ENCODE measurements at regions not wholly inside any gene's neighbourhood (a gene's known extent, or its start where the extent isn't known, plus 50 kb on each side); places are given as distances from the start of the nearest gene placed in this dataset.

DNA sequence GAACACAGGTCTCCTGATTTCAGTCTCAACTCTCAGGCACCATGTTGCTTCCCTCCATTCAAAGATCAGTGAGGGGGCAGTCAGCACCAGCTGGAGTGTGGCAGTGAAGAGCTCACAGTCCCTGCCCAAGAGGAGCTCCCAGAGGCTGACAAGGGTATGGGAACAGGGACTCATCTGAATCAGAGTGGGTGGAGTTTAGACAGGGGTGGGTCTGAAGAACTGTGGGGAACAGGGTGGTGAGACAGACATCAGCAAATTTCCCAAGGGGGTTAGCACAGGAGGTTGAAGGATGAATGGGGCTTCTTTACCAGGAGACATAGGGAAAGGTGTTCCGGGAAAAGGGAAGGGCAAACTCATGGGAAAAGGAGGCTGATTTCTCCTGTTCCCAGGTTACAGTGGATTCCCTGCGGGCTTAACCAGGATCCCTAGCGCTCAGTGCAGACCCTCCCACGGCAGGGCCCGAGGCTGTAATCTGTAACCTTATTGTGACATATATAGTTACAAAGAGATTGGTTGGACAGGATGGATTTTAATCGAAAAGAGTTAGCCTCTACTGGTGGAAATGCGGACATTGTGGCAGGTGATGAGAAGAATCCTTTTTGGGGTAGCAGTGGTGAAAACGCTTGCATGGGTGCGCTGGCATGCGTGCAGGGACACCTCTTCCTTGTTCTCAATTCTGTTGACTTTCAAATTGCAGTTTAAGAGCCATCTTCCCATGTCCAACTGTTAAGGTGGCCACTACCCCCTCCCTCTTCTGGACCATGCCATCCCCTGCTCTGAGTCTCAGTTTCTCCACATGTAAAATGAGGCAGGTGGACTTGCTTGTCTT is 160.3 kb downstream of the SMAD6 start:
- TF ChIP-seq, protein P1, sequence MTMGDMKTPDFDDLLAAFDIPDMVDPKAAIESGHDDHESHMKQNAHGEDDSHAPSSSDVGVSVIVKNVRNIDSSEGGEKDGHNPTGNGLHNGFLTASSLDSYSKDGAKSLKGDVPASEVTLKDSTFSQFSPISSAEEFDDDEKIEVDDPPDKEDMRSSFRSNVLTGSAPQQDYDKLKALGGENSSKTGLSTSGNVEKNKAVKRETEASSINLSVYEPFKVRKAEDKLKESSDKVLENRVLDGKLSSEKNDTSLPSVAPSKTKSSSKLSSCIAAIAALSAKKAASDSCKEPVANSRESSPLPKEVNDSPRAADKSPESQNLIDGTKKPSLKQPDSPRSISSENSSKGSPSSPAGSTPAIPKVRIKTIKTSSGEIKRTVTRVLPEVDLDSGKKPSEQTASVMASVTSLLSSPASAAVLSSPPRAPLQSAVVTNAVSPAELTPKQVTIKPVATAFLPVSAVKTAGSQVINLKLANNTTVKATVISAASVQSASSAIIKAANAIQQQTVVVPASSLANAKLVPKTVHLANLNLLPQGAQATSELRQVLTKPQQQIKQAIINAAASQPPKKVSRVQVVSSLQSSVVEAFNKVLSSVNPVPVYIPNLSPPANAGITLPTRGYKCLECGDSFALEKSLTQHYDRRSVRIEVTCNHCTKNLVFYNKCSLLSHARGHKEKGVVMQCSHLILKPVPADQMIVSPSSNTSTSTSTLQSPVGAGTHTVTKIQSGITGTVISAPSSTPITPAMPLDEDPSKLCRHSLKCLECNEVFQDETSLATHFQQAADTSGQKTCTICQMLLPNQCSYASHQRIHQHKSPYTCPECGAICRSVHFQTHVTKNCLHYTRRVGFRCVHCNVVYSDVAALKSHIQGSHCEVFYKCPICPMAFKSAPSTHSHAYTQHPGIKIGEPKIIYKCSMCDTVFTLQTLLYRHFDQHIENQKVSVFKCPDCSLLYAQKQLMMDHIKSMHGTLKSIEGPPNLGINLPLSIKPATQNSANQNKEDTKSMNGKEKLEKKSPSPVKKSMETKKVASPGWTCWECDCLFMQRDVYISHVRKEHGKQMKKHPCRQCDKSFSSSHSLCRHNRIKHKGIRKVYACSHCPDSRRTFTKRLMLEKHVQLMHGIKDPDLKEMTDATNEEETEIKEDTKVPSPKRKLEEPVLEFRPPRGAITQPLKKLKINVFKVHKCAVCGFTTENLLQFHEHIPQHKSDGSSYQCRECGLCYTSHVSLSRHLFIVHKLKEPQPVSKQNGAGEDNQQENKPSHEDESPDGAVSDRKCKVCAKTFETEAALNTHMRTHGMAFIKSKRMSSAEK (CRISPR knock-in tag; IDR thresholded peaks at IDR 0.05; ENCODE audit: borderline replicate concordance) = no peak
- TF ChIP-seq, protein P2, sequence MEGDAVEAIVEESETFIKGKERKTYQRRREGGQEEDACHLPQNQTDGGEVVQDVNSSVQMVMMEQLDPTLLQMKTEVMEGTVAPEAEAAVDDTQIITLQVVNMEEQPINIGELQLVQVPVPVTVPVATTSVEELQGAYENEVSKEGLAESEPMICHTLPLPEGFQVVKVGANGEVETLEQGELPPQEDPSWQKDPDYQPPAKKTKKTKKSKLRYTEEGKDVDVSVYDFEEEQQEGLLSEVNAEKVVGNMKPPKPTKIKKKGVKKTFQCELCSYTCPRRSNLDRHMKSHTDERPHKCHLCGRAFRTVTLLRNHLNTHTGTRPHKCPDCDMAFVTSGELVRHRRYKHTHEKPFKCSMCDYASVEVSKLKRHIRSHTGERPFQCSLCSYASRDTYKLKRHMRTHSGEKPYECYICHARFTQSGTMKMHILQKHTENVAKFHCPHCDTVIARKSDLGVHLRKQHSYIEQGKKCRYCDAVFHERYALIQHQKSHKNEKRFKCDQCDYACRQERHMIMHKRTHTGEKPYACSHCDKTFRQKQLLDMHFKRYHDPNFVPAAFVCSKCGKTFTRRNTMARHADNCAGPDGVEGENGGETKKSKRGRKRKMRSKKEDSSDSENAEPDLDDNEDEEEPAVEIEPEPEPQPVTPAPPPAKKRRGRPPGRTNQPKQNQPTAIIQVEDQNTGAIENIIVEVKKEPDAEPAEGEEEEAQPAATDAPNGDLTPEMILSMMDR (IDR thresholded peaks at IDR 0.05) = no peak
- no peak for TF ChIP-seq NR2C2 (CRISPR knock-in tag; IDR thresholded peaks at IDR 0.05)
- no peak for TF ChIP-seq MXD4 (CRISPR knock-in tag; IDR thresholded peaks at IDR 0.05; ENCODE audit: borderline replicate concordance)
- TF ChIP-seq ZNF416 (CRISPR knock-in tag; IDR thresholded peaks at IDR 0.05) = no peak
- TF ChIP-seq, protein P3, sequence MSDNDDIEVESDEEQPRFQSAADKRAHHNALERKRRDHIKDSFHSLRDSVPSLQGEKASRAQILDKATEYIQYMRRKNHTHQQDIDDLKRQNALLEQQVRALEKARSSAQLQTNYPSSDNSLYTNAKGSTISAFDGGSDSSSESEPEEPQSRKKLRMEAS (CRISPR knock-in tag; IDR thresholded peaks at IDR 0.05) = no peak
- no peak for TF ChIP-seq ETV6 (CRISPR knock-in tag; IDR thresholded peaks at IDR 0.05)
- TF ChIP-seq, protein P4, sequence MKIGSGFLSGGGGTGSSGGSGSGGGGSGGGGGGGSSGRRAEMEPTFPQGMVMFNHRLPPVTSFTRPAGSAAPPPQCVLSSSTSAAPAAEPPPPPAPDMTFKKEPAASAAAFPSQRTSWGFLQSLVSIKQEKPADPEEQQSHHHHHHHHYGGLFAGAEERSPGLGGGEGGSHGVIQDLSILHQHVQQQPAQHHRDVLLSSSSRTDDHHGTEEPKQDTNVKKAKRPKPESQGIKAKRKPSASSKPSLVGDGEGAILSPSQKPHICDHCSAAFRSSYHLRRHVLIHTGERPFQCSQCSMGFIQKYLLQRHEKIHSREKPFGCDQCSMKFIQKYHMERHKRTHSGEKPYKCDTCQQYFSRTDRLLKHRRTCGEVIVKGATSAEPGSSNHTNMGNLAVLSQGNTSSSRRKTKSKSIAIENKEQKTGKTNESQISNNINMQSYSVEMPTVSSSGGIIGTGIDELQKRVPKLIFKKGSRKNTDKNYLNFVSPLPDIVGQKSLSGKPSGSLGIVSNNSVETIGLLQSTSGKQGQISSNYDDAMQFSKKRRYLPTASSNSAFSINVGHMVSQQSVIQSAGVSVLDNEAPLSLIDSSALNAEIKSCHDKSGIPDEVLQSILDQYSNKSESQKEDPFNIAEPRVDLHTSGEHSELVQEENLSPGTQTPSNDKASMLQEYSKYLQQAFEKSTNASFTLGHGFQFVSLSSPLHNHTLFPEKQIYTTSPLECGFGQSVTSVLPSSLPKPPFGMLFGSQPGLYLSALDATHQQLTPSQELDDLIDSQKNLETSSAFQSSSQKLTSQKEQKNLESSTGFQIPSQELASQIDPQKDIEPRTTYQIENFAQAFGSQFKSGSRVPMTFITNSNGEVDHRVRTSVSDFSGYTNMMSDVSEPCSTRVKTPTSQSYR (CRISPR knock-in tag; IDR thresholded peaks at IDR 0.05) = no peak
- no peak for TF ChIP-seq CREB1 (CRISPR knock-in tag; IDR thresholded peaks at IDR 0.05)
- TF ChIP-seq SP1 (CRISPR knock-in tag; conservative IDR thresholded peaks at IDR 0.05) = no peak
- TF ChIP-seq NFYB (CRISPR knock-in tag; conservative IDR thresholded peaks at IDR 0.05; ENCODE audit: low read depth) = no peak
- TF ChIP-seq, protein P5, sequence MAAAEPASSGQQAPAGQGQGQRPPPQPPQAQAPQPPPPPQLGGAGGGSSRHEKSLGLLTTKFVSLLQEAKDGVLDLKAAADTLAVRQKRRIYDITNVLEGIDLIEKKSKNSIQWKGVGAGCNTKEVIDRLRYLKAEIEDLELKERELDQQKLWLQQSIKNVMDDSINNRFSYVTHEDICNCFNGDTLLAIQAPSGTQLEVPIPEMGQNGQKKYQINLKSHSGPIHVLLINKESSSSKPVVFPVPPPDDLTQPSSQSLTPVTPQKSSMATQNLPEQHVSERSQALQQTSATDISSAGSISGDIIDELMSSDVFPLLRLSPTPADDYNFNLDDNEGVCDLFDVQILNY (CRISPR knock-in tag; IDR thresholded peaks at IDR 0.05) = no peak
- TF ChIP-seq, protein P6, sequence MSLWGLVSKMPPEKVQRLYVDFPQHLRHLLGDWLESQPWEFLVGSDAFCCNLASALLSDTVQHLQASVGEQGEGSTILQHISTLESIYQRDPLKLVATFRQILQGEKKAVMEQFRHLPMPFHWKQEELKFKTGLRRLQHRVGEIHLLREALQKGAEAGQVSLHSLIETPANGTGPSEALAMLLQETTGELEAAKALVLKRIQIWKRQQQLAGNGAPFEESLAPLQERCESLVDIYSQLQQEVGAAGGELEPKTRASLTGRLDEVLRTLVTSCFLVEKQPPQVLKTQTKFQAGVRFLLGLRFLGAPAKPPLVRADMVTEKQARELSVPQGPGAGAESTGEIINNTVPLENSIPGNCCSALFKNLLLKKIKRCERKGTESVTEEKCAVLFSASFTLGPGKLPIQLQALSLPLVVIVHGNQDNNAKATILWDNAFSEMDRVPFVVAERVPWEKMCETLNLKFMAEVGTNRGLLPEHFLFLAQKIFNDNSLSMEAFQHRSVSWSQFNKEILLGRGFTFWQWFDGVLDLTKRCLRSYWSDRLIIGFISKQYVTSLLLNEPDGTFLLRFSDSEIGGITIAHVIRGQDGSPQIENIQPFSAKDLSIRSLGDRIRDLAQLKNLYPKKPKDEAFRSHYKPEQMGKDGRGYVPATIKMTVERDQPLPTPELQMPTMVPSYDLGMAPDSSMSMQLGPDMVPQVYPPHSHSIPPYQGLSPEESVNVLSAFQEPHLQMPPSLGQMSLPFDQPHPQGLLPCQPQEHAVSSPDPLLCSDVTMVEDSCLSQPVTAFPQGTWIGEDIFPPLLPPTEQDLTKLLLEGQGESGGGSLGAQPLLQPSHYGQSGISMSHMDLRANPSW (CRISPR knock-in tag; conservative IDR thresholded peaks at IDR 0.05; ENCODE audit: low read depth) = no peak
- TF ChIP-seq ZNF423 (CRISPR knock-in tag; IDR thresholded peaks at IDR 0.05) = no peak
